ENCODE measurements at regions not wholly inside any gene's neighbourhood (a gene's known extent, or its start where the extent isn't known, plus 50 kb on each side); places are given as distances from the start of the nearest gene placed in this dataset.

DNA sequence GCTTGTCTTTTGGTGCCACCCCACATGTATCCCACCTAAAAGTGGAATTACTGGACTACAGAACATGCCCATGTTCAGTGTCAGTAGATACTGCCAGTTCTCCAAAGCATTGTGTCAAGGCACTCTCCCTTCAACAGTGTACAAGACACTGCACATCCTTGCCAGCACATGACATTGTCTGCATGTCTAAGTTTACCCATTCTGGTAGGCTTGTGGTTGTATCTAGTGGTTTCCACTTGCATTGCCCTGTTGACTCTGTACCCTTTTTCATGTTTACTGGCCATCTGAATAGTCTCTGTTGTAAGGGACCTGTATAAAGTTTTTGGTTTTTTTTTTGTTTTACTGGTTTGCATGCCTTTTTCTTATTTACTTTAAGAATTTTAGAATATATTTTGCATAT lies 222.4 kb upstream of the CNR1 start:
- Histone ChIP-seq H3K36me3 (ENCODE audit: control insufficient read depth, low read length) (no peaks in the 10 kb centered on the region), H3K27ac (ENCODE audit: low read depth, low read length) (no peak overlapping the region), H3K9me3 (ENCODE audit: control insufficient read depth, insufficient read depth, low read length) (no peaks in the 10 kb centered on the region; the same call in 1 of the 2 replicates), H3K4me1 (ENCODE audit: control insufficient read depth, low read length) (no peaks in the 10 kb centered on the region), H3F3A (ENCODE audit: control insufficient read depth, insufficient read depth) (no peaks in the 10 kb centered on the region), H4K20me1 (ENCODE audit: control insufficient read depth, insufficient read depth, low read depth, low read length) (no peaks in the 10 kb centered on the region), H3K79me2 (ENCODE audit: control insufficient read depth, low read length) (no peaks in the 10 kb centered on the region), H3K4me2 (ENCODE audit: low read length) (no peak overlapping the region), H3K9me2 (replicated peaks; ENCODE audit: control insufficient read depth, low read length) (no peaks in the 10 kb centered on the region), H3K27me3 (ENCODE audit: control insufficient read depth, low read length) (no peaks in the 10 kb centered on the region), H3K4me3 (ENCODE audit: low read length) (no peak overlapping the region)
- TF ChIP-seq, protein P1, sequence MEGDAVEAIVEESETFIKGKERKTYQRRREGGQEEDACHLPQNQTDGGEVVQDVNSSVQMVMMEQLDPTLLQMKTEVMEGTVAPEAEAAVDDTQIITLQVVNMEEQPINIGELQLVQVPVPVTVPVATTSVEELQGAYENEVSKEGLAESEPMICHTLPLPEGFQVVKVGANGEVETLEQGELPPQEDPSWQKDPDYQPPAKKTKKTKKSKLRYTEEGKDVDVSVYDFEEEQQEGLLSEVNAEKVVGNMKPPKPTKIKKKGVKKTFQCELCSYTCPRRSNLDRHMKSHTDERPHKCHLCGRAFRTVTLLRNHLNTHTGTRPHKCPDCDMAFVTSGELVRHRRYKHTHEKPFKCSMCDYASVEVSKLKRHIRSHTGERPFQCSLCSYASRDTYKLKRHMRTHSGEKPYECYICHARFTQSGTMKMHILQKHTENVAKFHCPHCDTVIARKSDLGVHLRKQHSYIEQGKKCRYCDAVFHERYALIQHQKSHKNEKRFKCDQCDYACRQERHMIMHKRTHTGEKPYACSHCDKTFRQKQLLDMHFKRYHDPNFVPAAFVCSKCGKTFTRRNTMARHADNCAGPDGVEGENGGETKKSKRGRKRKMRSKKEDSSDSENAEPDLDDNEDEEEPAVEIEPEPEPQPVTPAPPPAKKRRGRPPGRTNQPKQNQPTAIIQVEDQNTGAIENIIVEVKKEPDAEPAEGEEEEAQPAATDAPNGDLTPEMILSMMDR (IDR thresholded peaks at IDR 0.05; ENCODE audit: low read depth, low read length, poor library complexity, severe bottlenecking), result no peak
- TF ChIP-seq EZH2phosphoT487 (IDR thresholded peaks at IDR 0.05; ENCODE audit: borderline replicate concordance, low read length), result no peak

DNA sequence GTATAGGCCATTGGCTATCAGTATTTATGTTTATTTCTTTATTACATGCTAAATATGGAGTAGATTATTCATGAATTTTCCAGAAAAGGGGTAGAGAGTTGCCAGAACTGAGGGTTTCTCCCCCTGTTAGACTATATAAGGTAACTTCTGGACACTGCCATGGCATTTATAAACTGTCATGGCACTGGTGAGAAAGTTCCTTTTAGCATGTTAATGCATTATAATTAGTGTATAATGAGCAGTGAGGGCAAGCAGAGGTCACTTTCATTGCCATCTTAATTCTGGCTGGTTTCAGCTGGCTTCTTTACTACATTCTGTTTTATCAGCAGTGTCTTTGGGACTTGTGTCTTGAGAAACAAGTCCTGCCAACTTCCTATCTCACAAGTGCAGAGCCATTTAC lies 220.0 kb upstream of the CNR1 start:
- Histone ChIP-seq H3K79me2 (ENCODE audit: control insufficient read depth, low read length) (no peaks in the 10 kb centered on the region), H3K4me3 (ENCODE audit: low read length) (no peak overlapping the region)

DNA sequence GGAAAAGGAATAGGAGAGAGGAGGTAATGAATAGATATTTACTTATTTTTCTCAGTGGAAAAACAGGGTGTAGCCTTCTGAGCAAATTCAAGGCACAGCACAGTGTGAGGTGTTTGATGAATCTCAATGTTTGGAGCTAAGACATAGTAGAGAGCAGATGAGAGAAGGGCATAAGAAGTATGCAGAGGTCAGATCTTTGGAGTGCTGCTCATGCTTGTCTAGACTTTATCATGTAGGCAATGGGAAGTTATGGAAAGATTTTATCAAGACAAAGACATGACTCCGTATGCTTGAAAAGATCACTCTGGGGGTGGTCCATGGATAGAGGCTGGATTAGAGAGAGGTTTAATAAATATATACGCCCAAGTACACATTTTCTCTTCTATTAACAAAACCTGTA lies 217.0 kb upstream of the CNR1 start:
- H3K9me2 ChIP-seq (replicated peaks; ENCODE audit: control insufficient read depth, low read length), result no peaks in the 10 kb centered on the region
- no peaks in the 10 kb centered on the region for H3K79me2 ChIP-seq (ENCODE audit: control insufficient read depth, low read length)
- no peak overlapping the region for H3K4me2 ChIP-seq (ENCODE audit: low read length)
- H3K9me3 ChIP-seq (ENCODE audit: control insufficient read depth, insufficient read depth, low read length), result no peaks in the 10 kb centered on the region
- no peaks in the 10 kb centered on the region for H3K36me3 ChIP-seq (ENCODE audit: control insufficient read depth, low read length)
- H3K27ac ChIP-seq (ENCODE audit: low read depth, low read length), result no peak overlapping the region
- H4K20me1 ChIP-seq (ENCODE audit: control insufficient read depth, insufficient read depth, low read depth, low read length), result no peaks in the 10 kb centered on the region
- H3K4me3 ChIP-seq (ENCODE audit: low read length), result no peak overlapping the region
- H3K4me1 ChIP-seq (ENCODE audit: control insufficient read depth, low read length), result no peaks in the 10 kb centered on the region
- TF ChIP-seq, protein P1 (IDR thresholded peaks at IDR 0.05; ENCODE audit: low read depth, low read length, poor library complexity, severe bottlenecking), result no peak
- TF ChIP-seq EZH2phosphoT487 (IDR thresholded peaks at IDR 0.05; ENCODE audit: borderline replicate concordance, low read length), result no peak
- H3F3A ChIP-seq (ENCODE audit: control insufficient read depth, insufficient read depth), result no peaks in the 10 kb centered on the region
- no peaks in the 10 kb centered on the region for H3K27me3 ChIP-seq (ENCODE audit: control insufficient read depth, low read length)

More for the DNA sequence above, 220.0 kb upstream of the CNR1 start:
- Histone ChIP-seq H3F3A (ENCODE audit: control insufficient read depth, insufficient read depth) (no peaks in the 10 kb centered on the region), H3K36me3 (ENCODE audit: control insufficient read depth, low read length) (no peaks in the 10 kb centered on the region), H3K4me1 (ENCODE audit: control insufficient read depth, low read length) (no peaks in the 10 kb centered on the region), H3K27me3 (ENCODE audit: control insufficient read depth, low read length) (no peaks in the 10 kb centered on the region), H3K4me2 (ENCODE audit: low read length) (no peak overlapping the region), H3K27ac (ENCODE audit: low read depth, low read length) (no peak overlapping the region), H3K9me2 (replicated peaks; ENCODE audit: control insufficient read depth, low read length) (no peaks in the 10 kb centered on the region), H3K9me3 (ENCODE audit: control insufficient read depth, insufficient read depth, low read length) (no peaks in the 10 kb centered on the region; the same call in 1 of the 2 replicates), H4K20me1 (ENCODE audit: control insufficient read depth, insufficient read depth, low read depth, low read length) (no peaks in the 10 kb centered on the region)
- TF ChIP-seq, protein P1 (IDR thresholded peaks at IDR 0.05; ENCODE audit: low read depth, low read length, poor library complexity, severe bottlenecking), result no peak
- TF ChIP-seq EZH2phosphoT487 (IDR thresholded peaks at IDR 0.05; ENCODE audit: borderline replicate concordance, low read length), result no peak

DNA sequence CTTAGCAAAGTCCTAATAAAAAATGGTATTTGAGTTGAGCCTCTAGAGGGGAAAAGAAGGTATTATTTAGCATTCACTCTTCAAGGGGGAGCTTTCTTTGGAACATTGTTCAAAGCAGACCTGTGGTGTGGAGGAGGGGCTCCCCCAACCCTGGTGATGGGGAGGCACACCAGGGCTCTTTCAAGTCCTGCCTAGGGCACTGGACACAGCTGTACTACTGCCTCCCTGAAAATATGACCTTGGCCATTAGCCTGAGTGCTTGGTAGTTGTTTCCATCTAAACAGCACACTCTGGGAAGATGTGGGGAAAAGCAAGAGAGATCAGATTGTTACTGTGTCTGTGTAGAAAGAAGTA lies 215.1 kb upstream of the CNR1 start:
- no peaks in the 10 kb centered on the region for H3K9me2 ChIP-seq (replicated peaks; ENCODE audit: control insufficient read depth, low read length)
- no peaks in the 10 kb centered on the region for H4K20me1 ChIP-seq (ENCODE audit: control insufficient read depth, insufficient read depth, low read depth, low read length)
- no peaks in the 10 kb centered on the region for H3F3A ChIP-seq (ENCODE audit: control insufficient read depth, insufficient read depth)
- no peak overlapping the region for H3K27ac ChIP-seq (ENCODE audit: low read depth, low read length)
- TF ChIP-seq EZH2phosphoT487 (IDR thresholded peaks at IDR 0.05; ENCODE audit: borderline replicate concordance, low read length), result no peak
- TF ChIP-seq, protein P1 (IDR thresholded peaks at IDR 0.05; ENCODE audit: low read depth, low read length, poor library complexity, severe bottlenecking), result no peak
- H3K79me2 ChIP-seq (ENCODE audit: control insufficient read depth, low read length), result no peaks in the 10 kb centered on the region
- no peaks in the 10 kb centered on the region for H3K36me3 ChIP-seq (ENCODE audit: control insufficient read depth, low read length)
- H3K4me2 ChIP-seq (ENCODE audit: low read length), result no peak overlapping the region
- H3K4me1 ChIP-seq (ENCODE audit: control insufficient read depth, low read length), result no peaks in the 10 kb centered on the region
- H3K4me3 ChIP-seq (ENCODE audit: low read length), result no peak overlapping the region
- H3K27me3 ChIP-seq (ENCODE audit: control insufficient read depth, low read length), result no peaks in the 10 kb centered on the region
- H3K9me3 ChIP-seq (ENCODE audit: control insufficient read depth, insufficient read depth, low read length), result no peaks in the 10 kb centered on the region

Data from DOHH2 (cell line).